ENCODE measurements at regions not wholly inside any gene's neighbourhood (a gene's known extent, or its start where the extent isn't known, plus 50 kb on each side); places are given as distances from the start of the nearest gene placed in this dataset.

DNA sequence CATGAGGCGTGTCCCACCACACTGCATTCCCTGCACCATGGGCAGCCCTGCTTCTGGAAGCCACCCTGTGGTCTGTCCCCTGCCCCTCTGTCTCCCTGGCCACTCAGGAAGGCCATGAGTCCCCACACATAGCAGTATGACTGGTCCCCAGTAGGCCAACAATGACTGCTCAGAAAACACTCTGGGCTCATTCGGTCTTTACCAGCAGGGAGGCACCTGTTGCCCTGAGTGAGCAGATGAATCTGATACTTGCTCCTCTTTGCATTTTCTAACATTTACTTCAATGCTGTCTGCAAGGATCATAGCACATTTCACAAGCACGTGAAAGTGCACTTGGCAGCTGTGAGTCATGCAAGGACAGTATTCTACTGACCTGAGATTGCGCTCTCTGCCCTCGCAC is 365.4 kb upstream of the IRX1 start:
- no peak for ATAC-seq
- BruUV-seq (replicated peaks), result no TSS peak
- H3K4me2 ChIP-seq (ENCODE audit: insufficient read depth, low read length), result no peak overlapping the region
- no peak overlapping the region for H3K27ac ChIP-seq (ENCODE audit: extremely low read depth, low read depth, low read length)
- DNase-seq (ENCODE audit: extremely low read depth in 1 of 4, low spot score in 3 of 4), result no peak
- H3K4me1 ChIP-seq (replicated peaks in 1 of 2; ENCODE audit: control insufficient read depth in 2 of 2, insufficient read depth in 2 of 2, low read length in 2 of 2), result no peaks in the 10 kb centered on the region
- no peak overlapping the region for H3K9ac ChIP-seq (ENCODE audit: insufficient read depth in 1 of 2, low read depth in 2 of 2, low read length in 2 of 2)
- peaks cover 0 to 5% of the 10 kb centered on the region in 2 experiments; a peak in 1 of 5 replicates for H3K27me3 ChIP-seq (ENCODE audit: control insufficient read depth in 2 of 2, insufficient read depth in 2 of 2, low read length in 2 of 2)
- in situ Hi-C loops (cut with MboI) (no loop called here), intact Hi-C loops (cut with micrococcal nuclease) (no loop called here)
- POLR2A ChIA-PET, result no interaction called here
- CTCF ChIA-PET (ENCODE audit: low intra/inter-chr PET ratio), result no interaction called here
- FAIRE-seq, result no peak
- no peaks in the 10 kb centered on the region for H3K79me2 ChIP-seq (ENCODE audit: control insufficient read depth, insufficient read depth, low read length)
- WGBS (ENCODE audit: insufficient coverage, low coverage, missing lambda C conversion rate), result 3% methylated on average over 5 of the region's 5 CpGs
- H3K4me3 ChIP-seq, result no peak overlapping the region
- H3K9me3 ChIP-seq (replicated peaks; ENCODE audit: control insufficient read depth, insufficient read depth, low read depth, low read length), result no peaks in the 10 kb centered on the region
- no peaks in the 10 kb centered on the region for H3K36me3 ChIP-seq (ENCODE audit: control insufficient read depth, insufficient read depth, low read length)
- H2AFZ ChIP-seq (ENCODE audit: low read depth, low read length), result no peak overlapping the region
- no peaks in the 10 kb centered on the region for H4K20me1 ChIP-seq (replicated peaks; ENCODE audit: control insufficient read depth, insufficient read depth, low read length)
- no peaks in the 10 kb centered on the region for H3K9me1 ChIP-seq (ENCODE audit: control insufficient read depth, insufficient read depth, low read length)
- TF ChIP-seq CBFA2T2 (conservative IDR thresholded peaks at IDR 0.05), result no peak
- no peak for TF ChIP-seq MXD1 (CRISPR knock-in tag; IDR thresholded peaks at IDR 0.05; ENCODE audit: borderline replicate concordance, poor library complexity, severe bottlenecking)
- no peak for TF ChIP-seq TFE3 (CRISPR knock-in tag; IDR thresholded peaks at IDR 0.05)
- TF ChIP-seq MBD2 (IDR thresholded peaks at IDR 0.05; ENCODE audit: borderline replicate concordance, low read depth), result no peak
- TF ChIP-seq ZNF124 (CRISPR knock-in tag; IDR thresholded peaks at IDR 0.05), result no peak
- TF ChIP-seq CBX1 (IDR thresholded peaks at IDR 0.05; ENCODE audit: low read depth), result no peak
- TF ChIP-seq MECOM (CRISPR knock-in tag; IDR thresholded peaks at IDR 0.05), result no peak
- TF ChIP-seq CBX8 (IDR thresholded peaks at IDR 0.05; ENCODE audit: borderline replicate concordance, extremely low read depth, low read depth, low read length, poor library complexity, severe bottlenecking), result no peak
- TF ChIP-seq ZNF347 (CRISPR knock-in tag; IDR thresholded peaks at IDR 0.05; ENCODE audit: low read depth), result no peak
- TF ChIP-seq PYGO2 (tag; IDR thresholded peaks at IDR 0.05), result no peak
- TF ChIP-seq NCOA4 (IDR thresholded peaks at IDR 0.05; ENCODE audit: partially characterized antibody), result no peak
- TF ChIP-seq, protein P1, sequence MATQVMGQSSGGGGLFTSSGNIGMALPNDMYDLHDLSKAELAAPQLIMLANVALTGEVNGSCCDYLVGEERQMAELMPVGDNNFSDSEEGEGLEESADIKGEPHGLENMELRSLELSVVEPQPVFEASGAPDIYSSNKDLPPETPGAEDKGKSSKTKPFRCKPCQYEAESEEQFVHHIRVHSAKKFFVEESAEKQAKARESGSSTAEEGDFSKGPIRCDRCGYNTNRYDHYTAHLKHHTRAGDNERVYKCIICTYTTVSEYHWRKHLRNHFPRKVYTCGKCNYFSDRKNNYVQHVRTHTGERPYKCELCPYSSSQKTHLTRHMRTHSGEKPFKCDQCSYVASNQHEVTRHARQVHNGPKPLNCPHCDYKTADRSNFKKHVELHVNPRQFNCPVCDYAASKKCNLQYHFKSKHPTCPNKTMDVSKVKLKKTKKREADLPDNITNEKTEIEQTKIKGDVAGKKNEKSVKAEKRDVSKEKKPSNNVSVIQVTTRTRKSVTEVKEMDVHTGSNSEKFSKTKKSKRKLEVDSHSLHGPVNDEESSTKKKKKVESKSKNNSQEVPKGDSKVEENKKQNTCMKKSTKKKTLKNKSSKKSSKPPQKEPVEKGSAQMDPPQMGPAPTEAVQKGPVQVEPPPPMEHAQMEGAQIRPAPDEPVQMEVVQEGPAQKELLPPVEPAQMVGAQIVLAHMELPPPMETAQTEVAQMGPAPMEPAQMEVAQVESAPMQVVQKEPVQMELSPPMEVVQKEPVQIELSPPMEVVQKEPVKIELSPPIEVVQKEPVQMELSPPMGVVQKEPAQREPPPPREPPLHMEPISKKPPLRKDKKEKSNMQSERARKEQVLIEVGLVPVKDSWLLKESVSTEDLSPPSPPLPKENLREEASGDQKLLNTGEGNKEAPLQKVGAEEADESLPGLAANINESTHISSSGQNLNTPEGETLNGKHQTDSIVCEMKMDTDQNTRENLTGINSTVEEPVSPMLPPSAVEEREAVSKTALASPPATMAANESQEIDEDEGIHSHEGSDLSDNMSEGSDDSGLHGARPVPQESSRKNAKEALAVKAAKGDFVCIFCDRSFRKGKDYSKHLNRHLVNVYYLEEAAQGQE (IDR thresholded peaks at IDR 0.05; ENCODE audit: borderline replicate concordance), result no peak
- TF ChIP-seq, protein P1 (CRISPR knock-in tag; IDR thresholded peaks at IDR 0.05; ENCODE audit: low read depth), result no peak
- no peak for TF ChIP-seq ZC3H4 (CRISPR knock-in tag; IDR thresholded peaks at IDR 0.05; ENCODE audit: borderline replicate concordance)
